PC-9 (cell line): ENCODE measurements at regions not wholly inside any gene's neighbourhood (a gene's known extent, or its start where the extent isn't known, plus 50 kb on each side); places are given as distances from the start of the nearest gene placed in this dataset.

ENCODE experiments used
- BruUV-seq: library from RNA; stranded (reverse); fragments of 400-500 nt; replicated peaks from 2 replicates; lab custom pipeline; 2021; lab: Mats Ljungman, UMichigan
- CTCF ChIA-PET: fragments of 300-600 bp; sonication (Branson Sonifier 250); formaldehyde crosslinking; loops from one replicate; lab custom pipeline; 2022; ENCODE audit warnings: antibody characterized with exemption; lab: Charles Lee
- POLR2A ChIA-PET: fragments of 300-600 bp; sonication (Branson Sonifier 250); formaldehyde crosslinking; loops from one replicate; lab custom pipeline; 2022; ENCODE audit warnings: antibody characterized with exemption; ENCODE audit not compliant: unreplicated experiment; lab: Charles Lee
- DNase-seq, 2 experiments: peaks; one replicate each; pipeline versions ENCODE4 v3.0.0 to v3.0.0-alpha.2; 2015 to 2022; ENCODE audit warnings: mixed read lengths in 1 of 2
- H2AFZ ChIP-seq: fragments of 200-600 bp; sonication (generic); 2 replicates; pipeline ENCODE4 v1.8.1; 2017; ENCODE audit warnings: antibody characterized with exemption
- H3F3A ChIP-seq: fragments of 200-600 bp; sonication (generic); 2 replicates; pipeline ENCODE4 v1.8.1; 2017; ENCODE audit warnings: antibody characterized with exemption, mild to moderate bottlenecking, low read depth; ENCODE audit not compliant: insufficient read depth
- H3K27ac ChIP-seq: fragments of 200-600 bp; sonication (generic); 2 replicates; pipeline ENCODE4 v1.6.1; 2016; ENCODE audit warnings: mixed run types
- H3K27me3 ChIP-seq: fragments of 200-600 bp; sonication (generic); 2 replicates; pipeline ENCODE4 v1.6.1; 2016; ENCODE audit warnings: low read depth, mixed run types; ENCODE audit not compliant: insufficient read depth
- H3K36me3 ChIP-seq: fragments of 200-600 bp; sonication (generic); 2 replicates; pipeline ENCODE4 v1.6.1; 2016; ENCODE audit warnings: low read depth, mixed run types
- H3K4me1 ChIP-seq: fragments of 200-600 bp; sonication (generic); replicated peaks from 2 replicates; pipeline ENCODE4 v1.6.1; 2016; ENCODE audit warnings: mixed run types; ENCODE audit not compliant: insufficient read depth
- H3K4me2 ChIP-seq: fragments of 200-600 bp; sonication (generic); 2 replicates; pipeline ENCODE4 v1.6.1; 2017; ENCODE audit warnings: mixed run types
- H3K4me3 ChIP-seq: fragments of 200-600 bp; sonication (generic); 2 replicates; pipeline ENCODE4 v1.6.1; 2016; ENCODE audit warnings: mixed run types
- H3K79me2 ChIP-seq: fragments of 200-600 bp; sonication (generic); 2 replicates; pipeline ENCODE4 v1.6.1; 2017; ENCODE audit warnings: low read depth, mixed run types
- H3K9me2 ChIP-seq: fragments of 200-600 bp; sonication (generic); 2 replicates; pipeline ENCODE4 v1.8.1; 2017; ENCODE audit warnings: mild to moderate bottlenecking; ENCODE audit not compliant: insufficient read depth
- H3K9me3 ChIP-seq: fragments of 200-600 bp; sonication (generic); 2 replicates; pipeline ENCODE4 v1.8.1; 2016; ENCODE audit warnings: low read depth; ENCODE audit not compliant: insufficient read depth
- H4K20me1 ChIP-seq: fragments of 200-600 bp; sonication (generic); 2 replicates; pipeline ENCODE4 v1.8.1; 2017; ENCODE audit not compliant: insufficient read depth
- CTCF ChIP-seq: fragments of 200-600 bp; sonication (generic); conservative IDR thresholded peaks from 2 replicates; pipeline ENCODE4 v1.6.1; 2017; ENCODE audit warnings: mixed run types, antibody characterized with exemption, mild to moderate bottlenecking, moderate library complexity
- EZH2 ChIP-seq: fragments of 200-600 bp; sonication (generic); IDR thresholded peaks from 2 replicates; pipeline ENCODE4 v1.8.0; 2017; ENCODE audit warnings: antibody characterized with exemption, low read depth
- intact Hi-C: fragments of 100-400 bp; cut with micrococcal nuclease; formaldehyde crosslinking; loops from one replicate; pipeline ENCODE4 v1.10.0; 2022; ENCODE audit not compliant: unreplicated experiment

DNA sequence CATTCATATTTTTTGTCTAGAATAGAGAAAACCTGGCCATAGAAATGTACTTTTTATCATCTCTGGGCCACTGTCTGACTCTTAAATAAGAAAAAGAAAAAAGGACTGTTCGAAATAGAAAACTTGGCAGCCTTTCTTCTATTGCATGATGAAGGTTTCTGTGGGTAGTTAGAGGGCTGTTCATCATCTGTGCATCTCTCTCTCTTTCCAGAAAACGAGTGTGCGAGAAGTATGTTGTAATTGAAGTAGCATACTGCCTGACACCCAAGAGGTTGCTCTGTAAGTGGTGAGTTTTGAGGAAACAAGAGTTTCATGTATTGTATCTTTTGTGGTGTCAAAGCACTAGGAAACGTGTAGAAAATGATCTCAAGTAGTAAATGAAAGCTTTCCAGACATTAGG, 343.2 kb upstream of the TMEM229A start:
- H3K4me1 ChIP-seq, result no peaks in the 10 kb centered on the region
- TF ChIP-seq CTCF, result no peak
- no peak for TF ChIP-seq EZH2
- CTCF ChIA-PET, result no interaction called here
- no peaks in the 10 kb centered on the region for H3K27me3 ChIP-seq
- no TSS peak for BruUV-seq
- H3K4me2 ChIP-seq, result no peak overlapping the region
- H3K79me2 ChIP-seq, result no peaks in the 10 kb centered on the region
- no peaks in the 10 kb centered on the region for H4K20me1 ChIP-seq
- no peaks in the 10 kb centered on the region for H3K9me3 ChIP-seq
- POLR2A ChIA-PET, result no interaction called here
- H3K27ac ChIP-seq, result no peak overlapping the region
- no peaks in the 10 kb centered on the region for H3K9me2 ChIP-seq
- no peak overlapping the region for H3K4me3 ChIP-seq
- no peak for DNase-seq
- intact Hi-C loops, result no loop called here
- no peaks in the 10 kb centered on the region for H3K36me3 ChIP-seq
- H2AFZ ChIP-seq, result no peak overlapping the region
- H3F3A ChIP-seq, result no peaks in the 10 kb centered on the region

DNA sequence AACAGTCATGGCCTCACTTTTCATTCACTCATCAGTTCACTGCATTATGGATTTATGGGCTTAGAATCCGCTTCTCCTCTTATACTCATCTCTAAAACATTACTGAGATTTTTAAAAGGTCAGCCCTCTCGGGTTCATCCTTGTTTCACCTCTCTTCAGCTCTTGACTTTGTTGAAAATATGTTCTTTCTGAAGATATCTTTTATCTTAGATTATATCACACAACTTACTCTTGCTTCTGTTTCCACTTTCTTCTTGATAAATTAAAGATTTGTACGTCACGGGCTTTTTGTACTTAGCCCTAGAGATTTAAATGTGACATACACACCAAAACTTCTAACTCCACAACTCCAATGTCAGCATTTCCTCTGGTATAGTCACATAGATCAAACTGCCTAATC, 342.5 kb upstream of the TMEM229A start:
- no peak overlapping the region for H3K27ac ChIP-seq
- ChIA-PET CTCF (no interaction called here), POLR2A (no interaction called here)
- H3K36me3 ChIP-seq, result no peaks in the 10 kb centered on the region
- H3K4me2 ChIP-seq, result no peak overlapping the region
- no TSS peak for BruUV-seq
- no peak for DNase-seq
- H3K9me2 ChIP-seq, result no peaks in the 10 kb centered on the region
- TF ChIP-seq CTCF, result no peak
- TF ChIP-seq EZH2, result no peak
- intact Hi-C loops, result no loop called here
- H3K4me3 ChIP-seq, result no peak overlapping the region
- no peak overlapping the region for H2AFZ ChIP-seq
- H3K79me2 ChIP-seq, result no peaks in the 10 kb centered on the region
- no peaks in the 10 kb centered on the region for H3K9me3 ChIP-seq
- no peaks in the 10 kb centered on the region for H3K27me3 ChIP-seq
- H3K4me1 ChIP-seq, result no peaks in the 10 kb centered on the region
- H3F3A ChIP-seq, result no peaks in the 10 kb centered on the region
- H4K20me1 ChIP-seq, result no peaks in the 10 kb centered on the region

DNA sequence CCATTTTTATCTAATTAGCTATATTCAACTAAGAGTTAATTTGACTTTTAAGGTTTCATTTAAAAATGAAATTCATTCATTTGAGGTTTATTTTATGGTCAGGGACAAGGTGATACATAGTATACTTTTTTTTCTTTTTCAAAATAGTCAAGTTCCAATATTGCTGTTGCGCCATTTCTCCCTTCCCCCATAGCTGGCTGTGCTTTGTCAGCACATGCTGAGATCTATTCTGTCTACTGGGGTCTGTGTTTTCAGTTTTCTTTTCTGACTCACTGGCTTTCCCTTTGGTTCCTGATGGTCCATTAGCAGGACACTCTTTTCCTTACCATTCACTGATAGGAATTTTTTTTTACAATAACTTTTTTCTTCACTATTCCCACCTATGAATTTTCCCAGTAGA, 336.4 kb upstream of the TMEM229A start:
- Histone ChIP-seq H3K36me3 (no peaks in the 10 kb centered on the region), H3K4me1 (no peaks in the 10 kb centered on the region), H3K27ac (no peak overlapping the region), H3K9me2 (no peaks in the 10 kb centered on the region), H3F3A (no peaks in the 10 kb centered on the region), H4K20me1 (no peaks in the 10 kb centered on the region), H3K27me3 (no peaks in the 10 kb centered on the region), H3K4me3 (no peak overlapping the region), H3K9me3 (no peaks in the 10 kb centered on the region), H3K79me2 (no peaks in the 10 kb centered on the region), H3K4me2 (no peak overlapping the region), H2AFZ (no peak overlapping the region)
- intact Hi-C loops, result no loop called here
- ChIA-PET CTCF (no interaction called here), POLR2A (no interaction called here)
- TF ChIP-seq CTCF (no peak), EZH2 (no peak)
- DNase-seq, result no peak
- no TSS peak for BruUV-seq
